ENCODE measurements at regions not wholly inside any gene's neighbourhood (a gene's known extent, or its start where the extent isn't known, plus 50 kb on each side); places are given as distances from the start of the nearest gene placed in this dataset.

DNA sequence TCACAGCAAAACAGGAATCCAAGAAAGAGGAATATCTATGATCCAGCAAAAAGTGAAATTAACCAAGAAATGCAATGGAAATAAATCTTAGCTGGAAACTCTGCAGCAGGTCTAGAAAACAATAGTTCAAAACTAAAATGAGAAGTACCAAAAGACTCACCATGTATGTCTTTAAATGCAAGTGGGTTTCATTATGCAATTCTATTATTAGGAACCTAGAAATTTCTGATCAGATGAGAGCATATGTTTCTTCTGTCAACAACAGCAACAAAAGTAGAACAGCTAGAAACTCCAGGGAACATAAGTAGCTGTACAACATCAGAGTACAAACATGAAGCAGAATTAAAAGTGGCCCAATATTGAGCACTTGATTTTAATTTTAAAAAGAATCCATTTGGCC lies 304.0 kb downstream of the ARHGAP12 start:
- Mint-ChIP-seq H3K36me3 (ENCODE audit: low read depth) (peaks cover 25% of the 10 kb centered on the region; the same call in 2 of the 3 replicates), H3K4me3 (no peak overlapping the region), H3K4me1 (peaks cover 12% of the 10 kb centered on the region), H3K27me3 (ENCODE audit: insufficient read depth, low read depth, poor library complexity) (peaks cover 3% of the 10 kb centered on the region), H3K9me3 (peaks cover 31% of the 10 kb centered on the region), H3K27ac (no peak overlapping the region)
- H3F3A ChIP-seq (replicated peaks; ENCODE audit: low read depth), result no peaks in the 10 kb centered on the region
- TF ChIP-seq STAT1 (IDR thresholded peaks at IDR 0.05; ENCODE audit: unreplicated experiment) (no peak), NANOG (IDR thresholded peaks at IDR 0.05; ENCODE audit: borderline replicate concordance) (no peak)
- TF ChIP-seq, protein P1, sequence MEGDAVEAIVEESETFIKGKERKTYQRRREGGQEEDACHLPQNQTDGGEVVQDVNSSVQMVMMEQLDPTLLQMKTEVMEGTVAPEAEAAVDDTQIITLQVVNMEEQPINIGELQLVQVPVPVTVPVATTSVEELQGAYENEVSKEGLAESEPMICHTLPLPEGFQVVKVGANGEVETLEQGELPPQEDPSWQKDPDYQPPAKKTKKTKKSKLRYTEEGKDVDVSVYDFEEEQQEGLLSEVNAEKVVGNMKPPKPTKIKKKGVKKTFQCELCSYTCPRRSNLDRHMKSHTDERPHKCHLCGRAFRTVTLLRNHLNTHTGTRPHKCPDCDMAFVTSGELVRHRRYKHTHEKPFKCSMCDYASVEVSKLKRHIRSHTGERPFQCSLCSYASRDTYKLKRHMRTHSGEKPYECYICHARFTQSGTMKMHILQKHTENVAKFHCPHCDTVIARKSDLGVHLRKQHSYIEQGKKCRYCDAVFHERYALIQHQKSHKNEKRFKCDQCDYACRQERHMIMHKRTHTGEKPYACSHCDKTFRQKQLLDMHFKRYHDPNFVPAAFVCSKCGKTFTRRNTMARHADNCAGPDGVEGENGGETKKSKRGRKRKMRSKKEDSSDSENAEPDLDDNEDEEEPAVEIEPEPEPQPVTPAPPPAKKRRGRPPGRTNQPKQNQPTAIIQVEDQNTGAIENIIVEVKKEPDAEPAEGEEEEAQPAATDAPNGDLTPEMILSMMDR (conservative IDR thresholded peaks at IDR 0.05; ENCODE audit: low read depth in 2 of 2), result no peak
- no peak overlapping the region for H3K4me2 ChIP-seq
- ATAC-seq (no peak), DNase-seq (ENCODE audit: low spot score) (no peak)
- peaks cover 10% of the 10 kb centered on the region for H3K9me2 ChIP-seq (ENCODE audit: insufficient read depth)
- no peaks in the 10 kb centered on the region for H4K20me1 ChIP-seq (replicated peaks; ENCODE audit: insufficient read depth)
- H2AFZ ChIP-seq, result no peak overlapping the region
- H3K36me3 ChIP-seq (ENCODE audit: insufficient read depth), result peaks cover 6% of the 10 kb centered on the region; the same call in 1 of the 2 replicates
- no peaks in the 10 kb centered on the region for H3K27me3 ChIP-seq (ENCODE audit: insufficient read depth)
- H3K4me3 ChIP-seq, result no peak overlapping the region
- H3K4me1 ChIP-seq (ENCODE audit: insufficient read depth), result no peaks in the 10 kb centered on the region
- no peak overlapping the region for H3K27ac ChIP-seq (ENCODE audit: low read depth)
- no peaks in the 10 kb centered on the region for H3K79me2 ChIP-seq (replicated peaks; ENCODE audit: insufficient read depth)

DNA sequence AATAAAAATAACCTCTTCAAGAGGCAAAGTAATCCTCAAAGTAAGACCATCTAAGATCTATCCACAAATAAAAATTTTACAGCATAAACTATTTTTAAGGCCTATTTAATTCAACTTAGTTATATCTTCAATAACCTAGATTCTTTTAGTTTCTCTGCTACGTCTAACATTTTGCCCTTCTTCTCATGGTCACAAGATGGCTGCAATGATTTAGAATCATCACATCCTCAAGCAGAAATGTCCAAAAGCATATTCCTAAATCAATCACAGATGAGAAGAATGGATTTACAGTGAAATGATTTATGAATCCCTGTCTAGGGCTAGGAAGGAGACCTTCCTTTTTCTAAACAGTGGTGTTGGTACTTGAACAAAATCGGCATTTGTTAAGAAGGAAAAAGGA lies 304.7 kb downstream of the ARHGAP12 start:
- no peaks in the 10 kb centered on the region for H3K27me3 ChIP-seq (ENCODE audit: insufficient read depth)
- H3K36me3 ChIP-seq (ENCODE audit: insufficient read depth), result peaks cover 6% of the 10 kb centered on the region; the same call in 1 of the 2 replicates
- no peak for DNase-seq (ENCODE audit: low spot score)
- H3K4me3 ChIP-seq, result no peak overlapping the region
- no peaks in the 10 kb centered on the region for H4K20me1 ChIP-seq (replicated peaks; ENCODE audit: insufficient read depth)
- H3K9me2 ChIP-seq (ENCODE audit: insufficient read depth), result peaks cover 5% of the 10 kb centered on the region
- Mint-ChIP-seq H3K4me1 (peaks cover 13% of the 10 kb centered on the region), H3K27ac (no peak overlapping the region), H3K9me3 (peaks cover 31% of the 10 kb centered on the region), H3K36me3 (ENCODE audit: low read depth) (peaks cover 25% of the 10 kb centered on the region; the same call in 2 of the 3 replicates), H3K27me3 (ENCODE audit: insufficient read depth, low read depth, poor library complexity) (peaks cover 4% of the 10 kb centered on the region), H3K4me3 (no peak overlapping the region)
- no peaks in the 10 kb centered on the region for H3K79me2 ChIP-seq (replicated peaks; ENCODE audit: insufficient read depth)
- no peak overlapping the region for H3K27ac ChIP-seq (ENCODE audit: low read depth)
- H2AFZ ChIP-seq, result no peak overlapping the region
- no peaks in the 10 kb centered on the region for H3K4me1 ChIP-seq (ENCODE audit: insufficient read depth)
- ATAC-seq, result no peak
- no peaks in the 10 kb centered on the region for H3F3A ChIP-seq (replicated peaks; ENCODE audit: low read depth)
- TF ChIP-seq CREB1 (CRISPR knock-in tag; IDR thresholded peaks at IDR 0.05; ENCODE audit: low read depth), result no peak
- TF ChIP-seq JUNB (IDR thresholded peaks at IDR 0.05; ENCODE audit: unreplicated experiment), result no peak
- H3K4me2 ChIP-seq, result no peak overlapping the region

DNA sequence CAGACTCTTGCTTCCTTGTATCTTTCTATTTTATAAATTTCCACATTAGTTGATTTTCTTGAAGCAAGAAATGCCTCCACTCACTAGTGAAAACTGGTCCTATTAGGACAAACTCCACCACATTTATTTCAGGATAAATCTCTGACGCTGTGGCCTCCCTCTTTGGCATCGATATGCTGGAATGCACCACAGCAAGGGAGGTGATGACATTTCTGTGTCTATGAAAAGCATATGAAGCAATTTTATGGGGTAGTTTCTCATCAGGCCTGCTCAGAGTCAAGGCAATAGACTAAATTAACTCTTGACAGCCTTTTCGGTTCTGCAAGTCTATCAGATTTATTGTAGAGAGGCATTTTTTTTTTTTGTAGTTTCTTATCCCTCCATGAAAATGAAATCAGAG lies 304.4 kb downstream of the ZEB1 start:
- no peaks in the 10 kb centered on the region for H3K4me1 ChIP-seq (ENCODE audit: insufficient read depth)
- TF ChIP-seq EZH2phosphoT487 (IDR thresholded peaks at IDR 0.05; ENCODE audit: unreplicated experiment) (no peak), NANOG (IDR thresholded peaks at IDR 0.05; ENCODE audit: borderline replicate concordance) (no peak), ZNF114 (CRISPR knock-in tag; IDR thresholded peaks at IDR 0.05) (no peak)
- TF ChIP-seq, protein P2, sequence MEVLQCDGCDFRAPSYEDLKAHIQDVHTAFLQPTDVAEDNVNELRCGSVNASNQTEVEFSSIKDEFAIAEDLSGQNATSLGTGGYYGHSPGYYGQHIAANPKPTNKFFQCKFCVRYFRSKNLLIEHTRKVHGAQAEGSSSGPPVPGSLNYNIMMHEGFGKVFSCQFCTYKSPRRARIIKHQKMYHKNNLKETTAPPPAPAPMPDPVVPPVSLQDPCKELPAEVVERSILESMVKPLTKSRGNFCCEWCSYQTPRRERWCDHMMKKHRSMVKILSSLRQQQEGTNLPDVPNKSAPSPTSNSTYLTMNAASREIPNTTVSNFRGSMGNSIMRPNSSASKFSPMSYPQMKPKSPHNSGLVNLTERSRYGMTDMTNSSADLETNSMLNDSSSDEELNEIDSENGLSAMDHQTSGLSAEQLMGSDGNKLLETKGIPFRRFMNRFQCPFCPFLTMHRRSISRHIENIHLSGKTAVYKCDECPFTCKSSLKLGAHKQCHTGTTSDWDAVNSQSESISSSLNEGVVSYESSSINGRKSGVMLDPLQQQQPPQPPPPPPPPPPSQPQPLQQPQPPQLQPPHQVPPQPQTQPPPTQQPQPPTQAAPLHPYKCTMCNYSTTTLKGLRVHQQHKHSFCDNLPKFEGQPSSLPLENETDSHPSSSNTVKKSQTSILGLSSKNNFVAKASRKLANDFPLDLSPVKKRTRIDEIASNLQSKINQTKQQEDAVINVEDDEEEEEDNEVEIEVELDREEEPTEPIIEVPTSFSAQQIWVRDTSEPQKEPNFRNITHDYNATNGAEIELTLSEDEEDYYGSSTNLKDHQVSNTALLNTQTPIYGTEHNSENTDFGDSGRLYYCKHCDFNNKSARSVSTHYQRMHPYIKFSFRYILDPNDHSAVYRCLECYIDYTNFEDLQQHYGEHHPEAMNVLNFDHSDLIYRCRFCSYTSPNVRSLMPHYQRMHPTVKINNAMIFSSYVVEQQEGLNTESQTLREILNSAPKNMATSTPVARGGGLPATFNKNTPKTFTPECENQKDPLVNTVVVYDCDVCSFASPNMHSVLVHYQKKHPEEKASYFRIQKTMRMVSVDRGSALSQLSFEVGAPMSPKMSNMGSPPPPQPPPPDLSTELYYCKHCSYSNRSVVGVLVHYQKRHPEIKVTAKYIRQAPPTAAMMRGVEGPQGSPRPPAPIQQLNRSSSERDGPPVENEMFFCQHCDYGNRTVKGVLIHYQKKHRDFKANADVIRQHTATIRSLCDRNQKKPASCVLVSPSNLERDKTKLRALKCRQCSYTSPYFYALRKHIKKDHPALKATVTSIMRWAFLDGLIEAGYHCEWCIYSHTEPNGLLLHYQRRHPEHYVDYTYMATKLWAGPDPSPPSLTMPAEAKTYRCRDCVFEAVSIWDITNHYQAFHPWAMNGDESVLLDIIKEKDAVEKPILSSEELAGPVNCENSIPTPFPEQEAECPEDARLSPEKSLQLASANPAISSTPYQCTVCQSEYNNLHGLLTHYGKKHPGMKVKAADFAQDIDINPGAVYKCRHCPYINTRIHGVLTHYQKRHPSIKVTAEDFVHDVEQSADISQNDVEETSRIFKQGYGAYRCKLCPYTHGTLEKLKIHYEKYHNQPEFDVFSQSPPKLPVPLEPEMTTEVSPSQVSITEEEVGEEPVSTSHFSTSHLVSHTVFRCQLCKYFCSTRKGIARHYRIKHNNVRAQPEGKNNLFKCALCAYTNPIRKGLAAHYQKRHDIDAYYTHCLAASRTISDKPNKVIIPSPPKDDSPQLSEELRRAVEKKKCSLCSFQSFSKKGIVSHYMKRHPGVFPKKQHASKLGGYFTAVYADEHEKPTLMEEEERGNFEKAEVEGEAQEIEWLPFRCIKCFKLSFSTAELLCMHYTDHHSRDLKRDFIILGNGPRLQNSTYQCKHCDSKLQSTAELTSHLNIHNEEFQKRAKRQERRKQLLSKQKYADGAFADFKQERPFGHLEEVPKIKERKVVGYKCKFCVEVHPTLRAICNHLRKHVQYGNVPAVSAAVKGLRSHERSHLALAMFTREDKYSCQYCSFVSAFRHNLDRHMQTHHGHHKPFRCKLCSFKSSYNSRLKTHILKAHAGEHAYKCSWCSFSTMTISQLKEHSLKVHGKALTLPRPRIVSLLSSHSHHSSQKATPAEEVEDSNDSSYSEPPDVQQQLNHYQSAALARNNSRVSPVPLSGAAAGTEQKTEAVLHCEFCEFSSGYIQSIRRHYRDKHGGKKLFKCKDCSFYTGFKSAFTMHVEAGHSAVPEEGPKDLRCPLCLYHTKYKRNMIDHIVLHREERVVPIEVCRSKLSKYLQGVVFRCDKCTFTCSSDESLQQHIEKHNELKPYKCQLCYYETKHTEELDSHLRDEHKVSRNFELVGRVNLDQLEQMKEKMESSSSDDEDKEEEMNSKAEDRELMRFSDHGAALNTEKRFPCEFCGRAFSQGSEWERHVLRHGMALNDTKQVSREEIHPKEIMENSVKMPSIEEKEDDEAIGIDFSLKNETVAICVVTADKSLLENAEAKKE (CRISPR knock-in tag; IDR thresholded peaks at IDR 0.05), result no peak
- H3K36me3 ChIP-seq (ENCODE audit: insufficient read depth), result peaks cover 6% of the 10 kb centered on the region; the same call in 1 of the 2 replicates
- H2AFZ ChIP-seq, result no peak overlapping the region
- H3K27ac Mint-ChIP-seq, result no peak overlapping the region
- DNase-seq (ENCODE audit: low spot score) (no peak), ATAC-seq (no peak)
- peaks cover 13% of the 10 kb centered on the region for H3K4me1 Mint-ChIP-seq
- H4K20me1 ChIP-seq (replicated peaks; ENCODE audit: insufficient read depth), result no peaks in the 10 kb centered on the region
- H3F3A ChIP-seq (replicated peaks; ENCODE audit: low read depth), result no peaks in the 10 kb centered on the region
- H3K79me2 ChIP-seq (replicated peaks; ENCODE audit: insufficient read depth), result no peaks in the 10 kb centered on the region
- H3K27me3 Mint-ChIP-seq (ENCODE audit: insufficient read depth, low read depth, poor library complexity), result peaks cover 4% of the 10 kb centered on the region
- H3K4me3 Mint-ChIP-seq, result no peak overlapping the region
- no peak overlapping the region for H3K4me3 ChIP-seq
- peaks cover 31% of the 10 kb centered on the region for H3K9me3 Mint-ChIP-seq
- H3K4me2 ChIP-seq, result no peak overlapping the region
- peaks cover 25% of the 10 kb centered on the region; the same call in 2 of the 3 replicates for H3K36me3 Mint-ChIP-seq (ENCODE audit: low read depth)
- H3K27me3 ChIP-seq (ENCODE audit: insufficient read depth), result no peaks in the 10 kb centered on the region
- H3K27ac ChIP-seq (ENCODE audit: low read depth), result no peak overlapping the region
- peaks cover 3% of the 10 kb centered on the region; the same call in 1 of the 2 replicates for H3K9me2 ChIP-seq (ENCODE audit: insufficient read depth)

Measured in GM23338 (cell line).